ENCODE measurements at regions not wholly inside any gene's neighbourhood (a gene's known extent, or its start where the extent isn't known, plus 50 kb on each side); places are given as distances from the start of the nearest gene placed in this dataset.

GRCh38 chr12:127024791-127025190 is 1242.2 kb upstream of the TMEM132C start:
- H3K27ac ChIP-seq (ENCODE audit: low read depth in 2 of 2, low read length in 2 of 2): no peak overlapping the region
- no peak overlapping the region for H3K4me3 ChIP-seq (ENCODE audit: low read length in 2 of 2)
- H3K4me1 ChIP-seq (ENCODE audit: control insufficient read depth in 2 of 2, insufficient read depth in 2 of 2, low read length in 2 of 2): no peaks in the 10 kb centered on the region
- no peaks in the 10 kb centered on the region for H3K36me3 ChIP-seq (ENCODE audit: control insufficient read depth in 2 of 2, insufficient read depth in 2 of 2, low read length in 2 of 2)
- H3K9ac ChIP-seq (ENCODE audit: low read depth in 1 of 2, low read length in 2 of 2): no peak overlapping the region
- no peaks in the 10 kb centered on the region for H3K9me3 ChIP-seq (ENCODE audit: control insufficient read depth in 2 of 2, low read length in 2 of 2)
- no peaks in the 10 kb centered on the region for H3K27me3 ChIP-seq (ENCODE audit: control insufficient read depth in 2 of 2, insufficient read depth in 2 of 2, low read length in 2 of 2)

GRCh38 chr12:127025545-127025944 is 1241.4 kb upstream of the TMEM132C start:
- Histone ChIP-seq H3K9ac (ENCODE audit: low read depth in 1 of 2, low read length in 2 of 2) (no peak overlapping the region), H3K4me1 (ENCODE audit: control insufficient read depth in 2 of 2, insufficient read depth in 2 of 2, low read length in 2 of 2) (no peaks in the 10 kb centered on the region), H3K27me3 (ENCODE audit: control insufficient read depth in 2 of 2, insufficient read depth in 2 of 2, low read length in 2 of 2) (no peaks in the 10 kb centered on the region), H3K36me3 (ENCODE audit: control insufficient read depth in 2 of 2, insufficient read depth in 2 of 2, low read length in 2 of 2) (no peaks in the 10 kb centered on the region), H3K4me3 (ENCODE audit: low read length in 2 of 2) (no peak overlapping the region), H3K9me3 (ENCODE audit: control insufficient read depth in 2 of 2, low read length in 2 of 2) (no peaks in the 10 kb centered on the region), H3K27ac (ENCODE audit: low read depth in 2 of 2, low read length in 2 of 2) (no peak overlapping the region)

GRCh38 chr12:127035011-127035879 is 1231.7 kb upstream of the TMEM132C start:
- Histone ChIP-seq H3K4me1 (ENCODE audit: control insufficient read depth in 2 of 2, insufficient read depth in 2 of 2, low read length in 2 of 2) (no peaks in the 10 kb centered on the region), H3K9ac (ENCODE audit: low read depth in 1 of 2, low read length in 2 of 2) (no peak overlapping the region), H3K27ac (ENCODE audit: low read depth in 2 of 2, low read length in 2 of 2) (no peak overlapping the region), H3K36me3 (ENCODE audit: control insufficient read depth in 2 of 2, insufficient read depth in 2 of 2, low read length in 2 of 2) (no peaks in the 10 kb centered on the region), H3K27me3 (ENCODE audit: control insufficient read depth in 2 of 2, insufficient read depth in 2 of 2, low read length in 2 of 2) (no peaks in the 10 kb centered on the region), H3K4me3 (ENCODE audit: low read length in 2 of 2) (no peak overlapping the region), H3K9me3 (ENCODE audit: control insufficient read depth in 2 of 2, low read length in 2 of 2) (no peaks in the 10 kb centered on the region)

- no peaks in the 10 kb centered on the region for H3K36me3 ChIP-seq (ENCODE audit: control insufficient read depth in 2 of 2, insufficient read depth in 2 of 2, low read length in 2 of 2)
- H3K9ac ChIP-seq (ENCODE audit: low read depth in 1 of 2, low read length in 2 of 2): no peak overlapping the region
- no peak overlapping the region for H3K27ac ChIP-seq (ENCODE audit: low read depth in 2 of 2, low read length in 2 of 2)
- no peak overlapping the region for H3K4me3 ChIP-seq (ENCODE audit: low read length in 2 of 2)
- H3K9me3 ChIP-seq (ENCODE audit: control insufficient read depth in 2 of 2, low read length in 2 of 2): no peaks in the 10 kb centered on the region
- no peaks in the 10 kb centered on the region for H3K4me1 ChIP-seq (ENCODE audit: control insufficient read depth in 2 of 2, insufficient read depth in 2 of 2, low read length in 2 of 2)
- H3K27me3 ChIP-seq (ENCODE audit: control insufficient read depth in 2 of 2, insufficient read depth in 2 of 2, low read length in 2 of 2): no peaks in the 10 kb centered on the region
Measured at GRCh38 chr12:127038152-127038551, 1228.8 kb upstream of the TMEM132C start.

- Histone ChIP-seq H3K36me3 (ENCODE audit: control insufficient read depth in 2 of 2, insufficient read depth in 2 of 2, low read length in 2 of 2) (no peaks in the 10 kb centered on the region), H3K27me3 (ENCODE audit: control insufficient read depth in 2 of 2, insufficient read depth in 2 of 2, low read length in 2 of 2) (no peaks in the 10 kb centered on the region), H3K4me1 (ENCODE audit: control insufficient read depth in 2 of 2, insufficient read depth in 2 of 2, low read length in 2 of 2) (no peaks in the 10 kb centered on the region), H3K9ac (ENCODE audit: low read depth in 1 of 2, low read length in 2 of 2) (no peak overlapping the region), H3K27ac (ENCODE audit: low read depth in 2 of 2, low read length in 2 of 2) (no peak overlapping the region), H3K9me3 (ENCODE audit: control insufficient read depth in 2 of 2, low read length in 2 of 2) (no peaks in the 10 kb centered on the region), H3K4me3 (ENCODE audit: low read length in 2 of 2) (no peak overlapping the region)
Measured at GRCh38 chr12:127038761-127039160, 1228.2 kb upstream of the TMEM132C start.

- H3K27me3 ChIP-seq (ENCODE audit: control insufficient read depth in 2 of 2, insufficient read depth in 2 of 2, low read length in 2 of 2): no peaks in the 10 kb centered on the region
- no peaks in the 10 kb centered on the region for H3K36me3 ChIP-seq (ENCODE audit: control insufficient read depth in 2 of 2, insufficient read depth in 2 of 2, low read length in 2 of 2)
- no peaks in the 10 kb centered on the region for H3K4me1 ChIP-seq (ENCODE audit: control insufficient read depth in 2 of 2, insufficient read depth in 2 of 2, low read length in 2 of 2)
- H3K9me3 ChIP-seq (ENCODE audit: control insufficient read depth in 2 of 2, low read length in 2 of 2): no peaks in the 10 kb centered on the region
- no peak overlapping the region for H3K4me3 ChIP-seq (ENCODE audit: low read length in 2 of 2)
- H3K9ac ChIP-seq (ENCODE audit: low read depth in 1 of 2, low read length in 2 of 2): no peak overlapping the region
- no peak overlapping the region for H3K27ac ChIP-seq (ENCODE audit: low read depth in 2 of 2, low read length in 2 of 2)
Measured at GRCh38 chr12:127041985-127042625, 1224.9 kb upstream of the TMEM132C start.

GRCh38 chr12:127043731-127044130 is 1223.2 kb upstream of the TMEM132C start:
- Histone ChIP-seq H3K27me3 (ENCODE audit: control insufficient read depth in 2 of 2, insufficient read depth in 2 of 2, low read length in 2 of 2) (no peaks in the 10 kb centered on the region), H3K9ac (ENCODE audit: low read depth in 1 of 2, low read length in 2 of 2) (no peak overlapping the region), H3K4me1 (ENCODE audit: control insufficient read depth in 2 of 2, insufficient read depth in 2 of 2, low read length in 2 of 2) (no peaks in the 10 kb centered on the region), H3K27ac (ENCODE audit: low read depth in 2 of 2, low read length in 2 of 2) (no peak overlapping the region), H3K4me3 (ENCODE audit: low read length in 2 of 2) (no peak overlapping the region), H3K9me3 (ENCODE audit: control insufficient read depth in 2 of 2, low read length in 2 of 2) (no peaks in the 10 kb centered on the region), H3K36me3 (ENCODE audit: control insufficient read depth in 2 of 2, insufficient read depth in 2 of 2, low read length in 2 of 2) (no peaks in the 10 kb centered on the region)

- H3K4me1 ChIP-seq (ENCODE audit: control insufficient read depth in 2 of 2, insufficient read depth in 2 of 2, low read length in 2 of 2): no peaks in the 10 kb centered on the region
- no peak overlapping the region for H3K4me3 ChIP-seq (ENCODE audit: low read length in 2 of 2)
- no peaks in the 10 kb centered on the region for H3K36me3 ChIP-seq (ENCODE audit: control insufficient read depth in 2 of 2, insufficient read depth in 2 of 2, low read length in 2 of 2)
- H3K9me3 ChIP-seq (ENCODE audit: control insufficient read depth in 2 of 2, low read length in 2 of 2): no peaks in the 10 kb centered on the region
- H3K27ac ChIP-seq (ENCODE audit: low read depth in 2 of 2, low read length in 2 of 2): no peak overlapping the region
- no peak overlapping the region for H3K9ac ChIP-seq (ENCODE audit: low read depth in 1 of 2, low read length in 2 of 2)
- H3K27me3 ChIP-seq (ENCODE audit: control insufficient read depth in 2 of 2, insufficient read depth in 2 of 2, low read length in 2 of 2): no peaks in the 10 kb centered on the region
Measured at GRCh38 chr12:127044836-127045235, 1222.1 kb upstream of the TMEM132C start.

GRCh38 chr12:127046467-127046866 is 1220.5 kb upstream of the TMEM132C start:
- Histone ChIP-seq H3K27ac (ENCODE audit: low read depth in 2 of 2, low read length in 2 of 2) (no peak overlapping the region), H3K4me3 (ENCODE audit: low read length in 2 of 2) (no peak overlapping the region), H3K4me1 (ENCODE audit: control insufficient read depth in 2 of 2, insufficient read depth in 2 of 2, low read length in 2 of 2) (no peaks in the 10 kb centered on the region), H3K9me3 (ENCODE audit: control insufficient read depth in 2 of 2, low read length in 2 of 2) (no peaks in the 10 kb centered on the region), H3K36me3 (ENCODE audit: control insufficient read depth in 2 of 2, insufficient read depth in 2 of 2, low read length in 2 of 2) (no peaks in the 10 kb centered on the region), H3K27me3 (ENCODE audit: control insufficient read depth in 2 of 2, insufficient read depth in 2 of 2, low read length in 2 of 2) (no peaks in the 10 kb centered on the region), H3K9ac (ENCODE audit: low read depth in 1 of 2, low read length in 2 of 2) (no peak overlapping the region)

GRCh38 chr12:127048057-127048456 is 1218.9 kb upstream of the TMEM132C start:
- no peaks in the 10 kb centered on the region for H3K9me3 ChIP-seq (ENCODE audit: control insufficient read depth in 2 of 2, low read length in 2 of 2)

More at GRCh38 chr12:127048057-127048456, 1218.9 kb upstream of the TMEM132C start:
- Histone ChIP-seq H3K9ac (ENCODE audit: low read depth in 1 of 2, low read length in 2 of 2) (no peak overlapping the region), H3K27ac (ENCODE audit: low read depth in 2 of 2, low read length in 2 of 2) (no peak overlapping the region), H3K36me3 (ENCODE audit: control insufficient read depth in 2 of 2, insufficient read depth in 2 of 2, low read length in 2 of 2) (no peaks in the 10 kb centered on the region), H3K27me3 (ENCODE audit: control insufficient read depth in 2 of 2, insufficient read depth in 2 of 2, low read length in 2 of 2) (no peaks in the 10 kb centered on the region), H3K4me1 (ENCODE audit: control insufficient read depth in 2 of 2, insufficient read depth in 2 of 2, low read length in 2 of 2) (no peaks in the 10 kb centered on the region), H3K4me3 (ENCODE audit: low read length in 2 of 2) (no peak overlapping the region)
